Uterus (tissue), 3 donors: ENCODE measurements at regions not wholly inside any gene's neighbourhood (a gene's known extent, or its start where the extent isn't known, plus 50 kb on each side); places are given as distances from the start of the nearest gene placed in this dataset.

Experiments
- DNase-seq, 2 donors: peaks; one replicate each; pipeline ENCODE4 v3.0.0-alpha.2; 2019 to 2020
- H3K27ac ChIP-seq, 2 donors: fragments of 200-600 bp; sonication (generic); 1 replicate in 1 of 2; 2 replicates in 1 of 2; pipeline ENCODE4 v1.5.1; 2016 to 2018
- H3K27me3 ChIP-seq, 2 donors: fragments of 200-600 bp; sonication (generic); one replicate each; pipeline ENCODE4 v1.5.1; 2018 to 2019; ENCODE audit warnings: control low read depth in 1 of 2
- H3K36me3 ChIP-seq, 2 donors: fragments of 200-600 bp; sonication (generic); one replicate each; pipeline ENCODE4 v1.5.1; 2019; ENCODE audit warnings: control low read depth in 1 of 2
- H3K4me1 ChIP-seq, 2 donors: fragments of 200-600 bp; sonication (generic); one replicate each; pipeline ENCODE4 v1.5.1; 2018 to 2019; ENCODE audit warnings: control low read depth in 1 of 2
- H3K4me3 ChIP-seq, 2 donors: fragments of 200-600 bp; sonication (generic); 1 replicate in 1 of 2; 2 replicates in 1 of 2; pipeline ENCODE4 v1.5.1; 2018 to 2019; ENCODE audit warnings: mild to moderate bottlenecking in 1 of 2
- H3K9me3 ChIP-seq, 2 donors: fragments of 200-600 bp; sonication (generic); one replicate each; pipeline ENCODE4 v1.5.1; 2019; ENCODE audit warnings: control low read depth in 1 of 2
- POLR2A ChIP-seq, 2 donors: fragments of 450-650 bp; IDR thresholded peaks; one replicate each; pipeline ENCODE4 v1.6.1; 2016; ENCODE audit warnings: antibody characterized with exemption in 2 of 2, mild to moderate bottlenecking in 1 of 2, moderate library complexity in 1 of 2
- intact Hi-C: fragments of 100-400 bp; cut with DNase I; formaldehyde crosslinking; loops from one replicate; pipeline ENCODE4 v1.15.1; 2023; ENCODE audit warnings: low total_unique reads
- TF ChIP-seq, protein P1 (sequence below), 4 experiments: fragments of 200-600 bp in 2 of 4; fragments of 450-650 bp in 2 of 4; sonication (generic) in 2 of 4; IDR thresholded peaks; one replicate each; pipeline ENCODE4 v1.5.1; 2016 to 2019; ENCODE audit warnings: antibody characterized with exemption in 4 of 4, mild to moderate bottlenecking in 2 of 4, moderate library complexity in 1 of 4
- donor health status: DM: yes; HTN: yes; CAD: no.

- Histone ChIP-seq H3K9me3 (no peaks in the 10 kb centered on the region), H3K4me3 (no peak overlapping the region), H3K27me3 (no peaks in the 10 kb centered on the region), H3K4me1 (no peaks in the 10 kb centered on the region), H3K27ac (no peak overlapping the region), H3K36me3 (no peaks in the 10 kb centered on the region)
- intact Hi-C loops: no loop called here
- DNase-seq: peak; percentile 16 to 27
- TF ChIP-seq, protein P1, sequence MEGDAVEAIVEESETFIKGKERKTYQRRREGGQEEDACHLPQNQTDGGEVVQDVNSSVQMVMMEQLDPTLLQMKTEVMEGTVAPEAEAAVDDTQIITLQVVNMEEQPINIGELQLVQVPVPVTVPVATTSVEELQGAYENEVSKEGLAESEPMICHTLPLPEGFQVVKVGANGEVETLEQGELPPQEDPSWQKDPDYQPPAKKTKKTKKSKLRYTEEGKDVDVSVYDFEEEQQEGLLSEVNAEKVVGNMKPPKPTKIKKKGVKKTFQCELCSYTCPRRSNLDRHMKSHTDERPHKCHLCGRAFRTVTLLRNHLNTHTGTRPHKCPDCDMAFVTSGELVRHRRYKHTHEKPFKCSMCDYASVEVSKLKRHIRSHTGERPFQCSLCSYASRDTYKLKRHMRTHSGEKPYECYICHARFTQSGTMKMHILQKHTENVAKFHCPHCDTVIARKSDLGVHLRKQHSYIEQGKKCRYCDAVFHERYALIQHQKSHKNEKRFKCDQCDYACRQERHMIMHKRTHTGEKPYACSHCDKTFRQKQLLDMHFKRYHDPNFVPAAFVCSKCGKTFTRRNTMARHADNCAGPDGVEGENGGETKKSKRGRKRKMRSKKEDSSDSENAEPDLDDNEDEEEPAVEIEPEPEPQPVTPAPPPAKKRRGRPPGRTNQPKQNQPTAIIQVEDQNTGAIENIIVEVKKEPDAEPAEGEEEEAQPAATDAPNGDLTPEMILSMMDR (IDR thresholded peaks at IDR 0.05): peak; percentile 52 to 63 (median 58)
- no peak for TF ChIP-seq POLR2A (IDR thresholded peaks at IDR 0.05)
Observed at GRCh38 chr20:52379723-52380336, 188.3 kb upstream of the ZFP64 start.

DNA sequence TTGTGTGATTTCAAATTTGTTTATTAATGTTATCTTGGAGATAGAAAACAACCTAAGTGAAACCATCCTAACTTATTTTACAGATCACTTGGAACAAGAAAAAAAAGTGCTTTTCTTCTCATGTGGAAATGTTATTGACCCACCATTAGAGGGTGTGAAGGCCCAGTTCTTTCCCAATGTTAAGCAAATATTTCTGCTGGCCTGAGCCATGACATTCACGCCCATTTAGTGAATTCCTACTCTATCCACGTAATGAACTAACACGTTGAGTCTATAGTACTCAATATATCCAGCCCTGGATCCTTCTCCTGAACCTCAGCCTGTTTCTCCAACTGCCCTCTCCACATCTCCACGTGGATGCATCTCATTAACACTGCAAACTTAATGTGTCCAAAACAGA lies 180.6 kb upstream of the ZFP64 start:
- Histone ChIP-seq H3K27ac (no peak overlapping the region), H3K4me3 (no peak overlapping the region), H3K27me3 (no peaks in the 10 kb centered on the region), H3K9me3 (no peaks in the 10 kb centered on the region), H3K4me1 (no peaks in the 10 kb centered on the region), H3K36me3 (no peaks in the 10 kb centered on the region)
- no peak for DNase-seq
- intact Hi-C loops: no loop called here
- no peak for TF ChIP-seq POLR2A (IDR thresholded peaks at IDR 0.05)
- TF ChIP-seq, protein P1 (IDR thresholded peaks at IDR 0.05): no peak

DNA sequence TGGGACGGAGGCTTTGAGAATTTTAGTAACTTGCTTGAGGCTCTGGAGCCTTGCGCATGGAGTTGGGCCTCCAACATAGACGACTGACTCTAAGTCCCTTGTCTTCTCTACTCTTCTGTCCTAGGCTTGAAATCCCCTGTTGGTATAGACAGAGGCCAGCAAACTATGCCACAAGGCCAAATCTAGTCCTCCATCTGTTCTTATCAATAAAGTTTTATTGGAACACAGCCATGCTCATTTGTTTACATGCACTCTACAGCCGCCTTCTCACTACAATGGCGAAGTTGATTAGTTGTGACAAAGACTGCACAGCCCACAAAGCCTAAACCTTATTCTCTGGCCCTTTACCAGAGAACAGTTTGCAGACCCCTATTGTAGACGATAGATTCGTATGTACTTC lies 174.1 kb upstream of the ZFP64 start:
- Histone ChIP-seq H3K27me3 (no peaks in the 10 kb centered on the region), H3K4me3 (no peak overlapping the region), H3K27ac (no peak overlapping the region), H3K36me3 (no peaks in the 10 kb centered on the region), H3K9me3 (no peaks in the 10 kb centered on the region), H3K4me1 (no peaks in the 10 kb centered on the region)
- TF ChIP-seq, protein P1 (IDR thresholded peaks at IDR 0.05): no peak
- no peak for TF ChIP-seq POLR2A (IDR thresholded peaks at IDR 0.05)
- DNase-seq: no peak
- intact Hi-C loops: no loop called here

- intact Hi-C loops: no loop called here
- Histone ChIP-seq H3K4me1 (no peaks in the 10 kb centered on the region), H3K9me3 (no peaks in the 10 kb centered on the region), H3K27me3 (no peaks in the 10 kb centered on the region), H3K4me3 (no peak overlapping the region), H3K36me3 (no peaks in the 10 kb centered on the region), H3K27ac (no peak overlapping the region)
- TF ChIP-seq, protein P1 (IDR thresholded peaks at IDR 0.05): no peak
- TF ChIP-seq POLR2A (IDR thresholded peaks at IDR 0.05): no peak
- no peak for DNase-seq
Observed at GRCh38 chr20:52364405-52364804, 172.8 kb upstream of the ZFP64 start.

DNA sequence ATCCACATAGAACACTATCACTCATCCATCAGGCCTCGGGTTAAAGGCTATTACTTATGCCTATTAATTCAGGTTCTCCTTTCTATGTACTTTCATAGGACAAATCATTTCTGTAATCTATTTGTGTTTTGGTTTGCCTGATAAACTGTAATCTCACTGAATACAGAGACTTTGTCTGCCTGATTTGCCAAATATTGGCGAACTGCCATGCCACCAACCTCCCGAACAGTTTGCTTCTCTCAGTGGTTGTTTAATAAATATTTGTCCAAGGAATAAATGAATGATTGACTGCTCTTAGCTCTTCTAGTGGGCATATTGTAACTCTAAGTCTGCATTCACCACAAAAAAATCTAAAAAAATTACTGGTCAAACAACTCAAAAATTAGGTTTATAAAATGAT lies 170.1 kb upstream of the ZFP64 start:
- no peak for TF ChIP-seq POLR2A (IDR thresholded peaks at IDR 0.05)
- TF ChIP-seq, protein P1 (IDR thresholded peaks at IDR 0.05): no peak
- H3K27ac ChIP-seq: no peak overlapping the region
- no peaks in the 10 kb centered on the region for H3K9me3 ChIP-seq
- no peak overlapping the region for H3K4me3 ChIP-seq
- H3K36me3 ChIP-seq: no peaks in the 10 kb centered on the region
- H3K27me3 ChIP-seq: no peaks in the 10 kb centered on the region
- no peak for DNase-seq
- no peaks in the 10 kb centered on the region for H3K4me1 ChIP-seq
- intact Hi-C loops: no loop called here
